ENCODE measurements at regions not wholly inside any gene's neighbourhood (a gene's known extent, or its start where the extent isn't known, plus 50 kb on each side); places are given as distances from the start of the nearest gene placed in this dataset.

DNA sequence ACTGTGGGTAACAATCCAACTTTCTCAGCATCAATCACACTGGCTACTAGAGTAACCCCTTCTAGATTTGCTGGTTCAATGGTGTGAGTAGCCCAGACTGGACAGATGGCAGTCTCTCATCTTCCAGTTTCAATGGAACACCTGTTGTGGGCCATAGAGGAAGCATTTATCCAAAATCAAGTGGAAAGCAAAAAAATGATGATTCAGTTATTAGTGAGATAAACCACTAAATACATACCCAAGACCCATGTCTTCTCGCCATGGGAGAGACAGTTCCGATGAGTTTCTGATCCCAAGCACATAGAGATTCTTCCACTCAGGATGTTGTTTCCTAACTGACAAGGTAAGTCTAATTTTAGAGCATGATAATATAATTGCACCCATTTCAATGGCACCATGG is 194.0 kb downstream of the IRS1 start:
- Mint-ChIP-seq H3K27ac (no peak overlapping the region), H3K27me3 (ENCODE audit: low read depth) (no peaks in the 10 kb centered on the region), H3K9me3 (peaks cover 13% of the 10 kb centered on the region), H3K36me3 (peaks cover 2% of the 10 kb centered on the region), H3K4me3 (no peak overlapping the region), H3K4me1 (peaks cover 27% of the 10 kb centered on the region)
- no peak for TF ChIP-seq CTCF (IDR thresholded peaks at IDR 0.05; ENCODE audit: unreplicated experiment)
- no peak for DNase-seq (ENCODE audit: low spot score in 2 of 2, unreplicated experiment in 2 of 2)

DNA sequence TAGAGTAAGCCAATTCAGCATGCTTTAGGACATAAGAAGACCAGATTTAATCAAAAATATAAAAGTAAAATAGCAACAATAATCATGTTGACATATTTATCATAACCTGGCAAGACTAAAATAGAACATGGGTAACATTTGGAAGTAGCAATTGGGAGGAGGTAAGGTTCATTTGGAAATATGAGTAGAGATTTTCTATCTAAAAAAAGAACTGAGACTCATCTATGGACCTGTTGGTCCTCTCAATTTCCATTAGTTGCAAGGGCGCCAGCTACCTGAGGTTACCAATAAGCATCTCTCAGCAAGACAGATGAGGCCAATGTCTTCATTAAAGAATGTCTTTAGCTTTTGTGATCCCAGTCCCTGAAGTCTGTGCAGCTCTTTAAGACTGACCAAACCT is 196.0 kb downstream of the IRS1 start:
- peaks cover 1% of the 10 kb centered on the region for H3K36me3 Mint-ChIP-seq
- peaks cover 11% of the 10 kb centered on the region for H3K9me3 Mint-ChIP-seq
- no peaks in the 10 kb centered on the region for H3K27me3 Mint-ChIP-seq (ENCODE audit: low read depth)
- DNase-seq (ENCODE audit: low spot score in 2 of 2, unreplicated experiment in 2 of 2): no peak
- no peak for TF ChIP-seq CTCF (IDR thresholded peaks at IDR 0.05; ENCODE audit: unreplicated experiment)
- H3K4me3 Mint-ChIP-seq: no peak overlapping the region
- no peak overlapping the region for H3K27ac Mint-ChIP-seq
- peaks cover 32% of the 10 kb centered on the region for H3K4me1 Mint-ChIP-seq

DNA sequence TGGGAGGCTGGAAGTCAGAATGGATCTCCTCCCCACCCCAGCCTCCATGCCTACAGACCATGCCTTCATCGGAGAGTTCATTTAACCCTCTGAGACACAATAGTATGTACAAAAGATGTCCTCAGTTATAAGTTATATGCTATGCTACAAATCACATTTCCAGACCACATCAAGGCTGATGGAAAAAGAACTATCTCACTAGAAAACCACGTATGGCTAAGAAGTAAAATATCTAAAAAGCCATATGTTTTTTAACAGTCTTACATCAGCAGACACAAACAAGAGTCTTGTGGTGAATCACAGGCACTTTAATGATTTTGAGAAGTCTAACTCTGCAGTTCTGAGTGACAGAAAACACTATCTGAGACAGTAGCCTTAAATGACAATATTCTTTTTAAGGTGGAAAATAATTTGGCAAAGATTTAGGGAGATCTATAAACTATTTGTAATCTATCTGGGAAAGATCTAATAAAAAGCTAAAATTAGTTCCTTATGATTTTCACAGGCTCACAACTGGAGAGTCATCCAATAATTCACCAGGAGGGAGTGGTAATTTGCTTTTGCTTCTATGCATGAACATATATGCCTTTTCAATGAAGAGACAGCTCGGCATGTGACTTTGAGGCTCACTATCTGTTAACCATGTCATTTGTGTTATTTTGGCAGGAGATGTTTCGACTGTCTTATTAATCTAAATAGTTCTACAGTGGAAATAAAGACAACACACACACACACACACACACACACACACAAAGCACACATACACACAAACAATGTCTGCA is 197.5 kb downstream of the IRS1 start:
- peaks cover 29% of the 10 kb centered on the region for H3K4me1 Mint-ChIP-seq
- no peaks in the 10 kb centered on the region for H3K36me3 Mint-ChIP-seq
- H3K9me3 Mint-ChIP-seq: peaks cover 3% of the 10 kb centered on the region
- H3K27ac Mint-ChIP-seq: no peak overlapping the region
- DNase-seq (ENCODE audit: low spot score in 2 of 2, unreplicated experiment in 2 of 2): no peak
- no peak for TF ChIP-seq CTCF (IDR thresholded peaks at IDR 0.05; ENCODE audit: unreplicated experiment)
- no peaks in the 10 kb centered on the region for H3K27me3 Mint-ChIP-seq (ENCODE audit: low read depth)
- H3K4me3 Mint-ChIP-seq: no peak overlapping the region

DNA sequence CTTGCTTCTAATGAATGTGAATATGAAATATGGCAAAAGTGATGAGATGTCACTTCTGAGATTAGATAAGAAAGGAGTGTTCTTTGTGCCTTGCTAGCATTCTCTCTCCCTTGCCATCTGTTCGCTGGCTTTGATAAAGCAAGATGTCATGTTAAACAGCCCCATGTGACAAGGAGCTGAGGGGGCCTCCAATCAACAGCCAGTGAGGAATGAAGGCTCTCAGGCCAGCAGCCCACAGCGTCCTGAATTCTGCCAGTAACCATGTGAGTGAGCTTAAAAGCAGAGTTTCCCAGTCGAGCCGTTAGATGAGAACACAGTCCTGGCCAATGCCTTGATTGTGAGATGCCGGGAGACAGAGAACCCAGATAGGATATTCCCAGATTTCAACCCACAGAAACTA is 198.8 kb downstream of the IRS1 start:
- H3K27me3 Mint-ChIP-seq (ENCODE audit: low read depth): no peaks in the 10 kb centered on the region
- H3K27ac Mint-ChIP-seq: no peak overlapping the region
- no peak for TF ChIP-seq CTCF (IDR thresholded peaks at IDR 0.05; ENCODE audit: unreplicated experiment)
- no peaks in the 10 kb centered on the region for H3K36me3 Mint-ChIP-seq
- no peak for DNase-seq (ENCODE audit: low spot score in 2 of 2, unreplicated experiment in 2 of 2)
- H3K4me3 Mint-ChIP-seq: no peak overlapping the region
- H3K9me3 Mint-ChIP-seq: peaks cover 8% of the 10 kb centered on the region
- peaks cover 29% of the 10 kb centered on the region for H3K4me1 Mint-ChIP-seq

DNA sequence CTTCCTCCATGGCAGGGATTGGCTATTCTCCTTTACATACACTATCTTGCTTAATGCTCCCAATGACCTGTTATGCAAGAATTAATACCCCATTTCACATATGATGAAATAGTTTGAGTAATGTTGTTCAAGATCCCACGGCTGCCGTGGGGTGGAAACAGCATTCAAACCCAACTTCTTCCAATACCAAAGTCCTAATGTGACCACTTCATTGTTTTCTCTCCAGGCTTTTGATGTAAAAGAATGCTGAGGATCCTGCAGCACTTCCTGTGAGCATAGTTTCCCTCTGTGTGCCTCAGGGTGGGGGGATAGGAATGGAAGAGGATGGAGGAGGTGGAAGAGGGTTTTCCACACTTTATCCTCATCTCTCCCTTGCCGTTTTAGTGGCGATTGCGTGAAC is 199.4 kb downstream of the IRS1 start:
- Mint-ChIP-seq H3K4me3 (no peak overlapping the region), H3K36me3 (no peaks in the 10 kb centered on the region), H3K27me3 (ENCODE audit: low read depth) (no peaks in the 10 kb centered on the region), H3K4me1 (peaks cover 29% of the 10 kb centered on the region), H3K27ac (no peak overlapping the region), H3K9me3 (peaks cover 11% of the 10 kb centered on the region)
- no peak for DNase-seq (ENCODE audit: low spot score in 2 of 2, unreplicated experiment in 2 of 2)
- no peak for TF ChIP-seq CTCF (IDR thresholded peaks at IDR 0.05; ENCODE audit: unreplicated experiment)
